ENCODE measurements at regions not wholly inside any gene's neighbourhood (a gene's known extent, or its start where the extent isn't known, plus 50 kb on each side); places are given as distances from the start of the nearest gene placed in this dataset.

DNA sequence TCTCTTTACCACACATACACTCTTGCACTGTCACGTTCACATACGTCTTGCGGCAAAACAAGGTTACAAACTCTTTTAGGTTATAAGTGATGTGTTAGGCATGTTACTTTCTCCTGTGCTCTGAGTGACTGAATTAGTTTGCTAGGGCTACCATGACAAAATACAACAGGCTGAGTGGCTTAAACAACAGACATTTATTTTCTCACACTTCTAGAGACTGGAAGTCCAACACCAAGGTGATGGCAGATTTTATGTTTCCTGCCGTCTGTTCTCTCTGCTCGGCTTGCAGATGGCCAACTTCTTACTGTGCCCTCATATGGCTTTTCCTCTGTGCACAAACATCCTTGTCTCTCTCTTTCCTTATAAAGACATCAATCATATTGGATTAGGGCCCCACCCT, 1224.3 kb upstream of the TENM3 start:
- no peak for TF ChIP-seq POLR2AphosphoS5 (IDR thresholded peaks at IDR 0.05; ENCODE audit: borderline replicate concordance, low read depth, low read length)
- TF ChIP-seq EZH2 (IDR thresholded peaks at IDR 0.05): no peak
- TF ChIP-seq FOXP2 (optimal IDR thresholded peaks at IDR 0.05; ENCODE audit: control extremely low read depth, extremely low read length, insufficient read depth): no peak
